ENCODE measurements at regions not wholly inside any gene's neighbourhood (a gene's known extent, or its start where the extent isn't known, plus 50 kb on each side); places are given as distances from the start of the nearest gene placed in this dataset.

DNA sequence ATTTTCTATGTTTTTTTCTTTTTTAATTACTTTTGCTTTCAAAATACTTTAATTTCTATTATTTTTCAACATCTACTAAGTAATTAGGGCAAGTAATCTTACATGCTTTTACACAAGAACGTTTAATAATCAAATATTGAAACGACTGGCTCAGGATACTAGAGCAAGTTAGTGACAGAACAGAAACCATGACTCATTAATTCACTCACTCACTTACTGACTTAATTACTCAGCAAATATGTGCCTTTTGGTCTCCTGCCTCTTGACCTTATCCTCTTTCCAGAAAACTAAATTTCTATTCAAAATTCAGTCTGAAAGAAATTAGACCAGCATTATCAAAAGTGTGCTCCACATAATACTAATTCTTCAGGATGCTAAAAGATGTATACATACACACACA is 314.9 kb upstream of the TEX13C start:
- no peak for TF ChIP-seq CTCF (conservative IDR thresholded peaks at IDR 0.05; ENCODE audit: low read length)
- TF ChIP-seq EZH2phosphoT487 (IDR thresholded peaks at IDR 0.05; ENCODE audit: borderline replicate concordance): no peak
